NCI-H2081 treated with DMSO at 0.1 percent for 48 hours (cell line): ENCODE measurements at regions not wholly inside any gene's neighbourhood (a gene's known extent, or its start where the extent isn't known, plus 50 kb on each side); places are given as distances from the start of the nearest gene placed in this dataset.
A peak's percentile ranks its signal among the peaks of the same experiment; 100 is the strongest.

Experiments
- DNase-seq: peaks from one replicate; lab custom pipeline; 2025; lab: John Stamatoyannopoulos, UW

- no peak for DNase-seq
Measured at GRCh38 chr15:26374806-26375205, 398.1 kb downstream of the GABRB3 start.

GRCh38 chr15:26372706-26373105 lies 400.2 kb downstream of the GABRB3 start:
- no peak for DNase-seq

GRCh38 chr15:26365077-26365476 lies 407.8 kb downstream of the GABRB3 start:
- DNase-seq: no peak

- no peak for DNase-seq
Measured at GRCh38 chr15:26359855-26360254, 413.0 kb downstream of the GABRB3 start.

GRCh38 chr15:26358708-26359107 lies 414.2 kb downstream of the GABRB3 start:
- DNase-seq: no peak

GRCh38 chr15:26357653-26358052 lies 415.2 kb downstream of the GABRB3 start:
- no peak for DNase-seq

GRCh38 chr15:26355472-26356074 lies 417.3 kb downstream of the GABRB3 start:
- DNase-seq: peak; percentile 14

GRCh38 chr15:26352909-26353308 lies 420.0 kb downstream of the GABRB3 start:
- DNase-seq: no peak

GRCh38 chr15:26352406-26352805 lies 420.5 kb downstream of the GABRB3 start:
- peak; percentile 16 for DNase-seq

- no peak for DNase-seq
Measured at GRCh38 chr15:26325495-26325894, 447.4 kb downstream of the GABRB3 start.

GRCh38 chr15:26323566-26323965 lies 449.3 kb downstream of the GABRB3 start:
- DNase-seq: no peak

- no peak for DNase-seq
Measured at GRCh38 chr15:26318689-26319088, 454.2 kb downstream of the GABRB3 start.

GRCh38 chr15:26314577-26314976 lies 451.4 kb upstream of the ATP10A start:
- no peak for DNase-seq

- no peak for DNase-seq
Measured at GRCh38 chr15:26311710-26312236, 448.6 kb upstream of the ATP10A start.

- no peak for DNase-seq
Measured at GRCh38 chr15:26298659-26299170, 435.6 kb upstream of the ATP10A start.

- DNase-seq: no peak
Measured at GRCh38 chr15:26298010-26298658, 435.0 kb upstream of the ATP10A start.

GRCh38 chr15:26295336-26296085 lies 432.4 kb upstream of the ATP10A start:
- no peak for DNase-seq

GRCh38 chr15:26294059-26294689 lies 431.0 kb upstream of the ATP10A start:
- DNase-seq: no peak

- no peak for DNase-seq
Measured at GRCh38 chr15:26287381-26287780, 424.3 kb upstream of the ATP10A start.

- DNase-seq: no peak
Measured at GRCh38 chr15:26280281-26280680, 417.2 kb upstream of the ATP10A start.

- DNase-seq: no peak
Measured at GRCh38 chr15:26261966-26262365, 398.8 kb upstream of the ATP10A start.

GRCh38 chr15:26261413-26261812 lies 398.3 kb upstream of the ATP10A start:
- DNase-seq: no peak
